Small intestine (tissue), 7 donors: ENCODE measurements at regions not wholly inside any gene's neighbourhood (a gene's known extent, or its start where the extent isn't known, plus 50 kb on each side); places are given as distances from the start of the nearest gene placed in this dataset.

ENCODE experiments used
- DNase-seq, 2 donors: peaks; one replicate each; pipeline versions ENCODE4 v3.0.0 to v3.0.0-alpha.2; 2013
- FAIRE-seq: peaks from 2 replicates; lab custom pipeline; 2012; peaks lifted over from hg19 to GRCh38; lab: Jason Lieb, UNC
- H3K27ac ChIP-seq, 3 donors: one replicate each; pipeline ENCODE4 v1.5.1; 2013; ENCODE audit warnings: low read length in 2 of 3, mild to moderate bottlenecking in 2 of 3, control low read depth in 1 of 3, inconsistent platforms in 1 of 3, low read depth in 1 of 3, moderate library complexity in 1 of 3
- H3K27me3 ChIP-seq, 3 donors: one replicate each; pipeline ENCODE4 v1.6.1; 2013; ENCODE audit warnings: low read length in 3 of 3, inconsistent platforms in 1 of 3; ENCODE audit not compliant: control insufficient read depth in 3 of 3, insufficient read depth in 3 of 3
- H3K36me3 ChIP-seq, 3 donors: one replicate each; pipeline ENCODE4 v1.6.1; 2013; ENCODE audit warnings: low read length in 3 of 3, inconsistent platforms in 1 of 3, low read depth in 1 of 3, mild to moderate bottlenecking in 1 of 3, moderate library complexity in 1 of 3; ENCODE audit not compliant: control insufficient read depth in 3 of 3, insufficient read depth in 2 of 3
- H3K4me1 ChIP-seq, 3 donors: one replicate each; pipeline ENCODE4 v1.6.1; 2013; ENCODE audit warnings: low read length in 2 of 3, inconsistent platforms in 1 of 3, low read depth in 1 of 3, mild to moderate bottlenecking in 1 of 3, moderate library complexity in 1 of 3; ENCODE audit not compliant: control insufficient read depth in 3 of 3, insufficient read depth in 2 of 3
- H3K4me3 ChIP-seq, 3 donors: one replicate each; pipeline ENCODE4 v1.5.1; 2013; ENCODE audit warnings: low read length in 3 of 3, control low read depth in 1 of 3, inconsistent platforms in 1 of 3, low read depth in 1 of 3, mild to moderate bottlenecking in 1 of 3, moderate library complexity in 1 of 3
- H3K9me3 ChIP-seq, 2 donors: one replicate each; pipeline ENCODE4 v1.6.1; 2013; ENCODE audit warnings: low read depth in 1 of 2, low read length in 1 of 2; ENCODE audit not compliant: control insufficient read depth in 2 of 2, insufficient read depth in 1 of 2
- WGBS, 3 donors: extraction: QIAGEN DNeasy Blood & Tissue Kit; methylation state at CpG; one replicate each; pipeline ENCODE4 v1.1.7; 2013; 5-methylcytosine and 5-hydroxymethylcytosine counted together
- donor health status: healthy with polysubstance abuse.
- donor health status: control.
- donor health status: control.
- donor health status: Bipolar disorder and iron deficiency.
- donor health status: healthy.

DNA sequence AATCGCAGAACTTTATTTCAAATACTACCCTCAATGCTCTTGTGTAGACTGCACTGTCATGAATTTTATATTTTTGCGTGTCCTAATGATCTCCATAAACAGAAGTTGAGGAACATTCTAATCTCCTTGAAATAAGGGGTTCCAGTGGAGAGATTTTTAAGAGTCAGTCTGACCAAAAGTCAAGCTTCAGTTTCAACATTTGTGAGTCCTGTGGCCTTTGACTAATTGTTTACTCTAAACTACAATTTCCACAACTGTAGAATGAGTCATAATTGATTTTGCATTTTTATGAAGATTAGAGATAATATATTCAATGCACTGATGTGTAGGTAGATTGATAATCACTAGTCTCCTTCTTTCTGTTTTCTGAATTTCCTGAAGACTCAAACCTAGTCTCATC lies 720.3 kb upstream of the ID2 start:
- H3K4me1 ChIP-seq = peaks cover 0 to 2% (median 0%) of the 10 kb centered on the region in 3 donors
- H3K4me3 ChIP-seq = no peak overlapping the region
- H3K27me3 ChIP-seq = no peaks in the 10 kb centered on the region
- WGBS, 3 donors = 48 to 77% (median 61%) methylated on average over 2 of the region's 2 CpGs
- H3K36me3 ChIP-seq = no peaks in the 10 kb centered on the region
- H3K27ac ChIP-seq = no peak overlapping the region
- no peak for DNase-seq
- FAIRE-seq = no peak
- no peaks in the 10 kb centered on the region for H3K9me3 ChIP-seq

DNA sequence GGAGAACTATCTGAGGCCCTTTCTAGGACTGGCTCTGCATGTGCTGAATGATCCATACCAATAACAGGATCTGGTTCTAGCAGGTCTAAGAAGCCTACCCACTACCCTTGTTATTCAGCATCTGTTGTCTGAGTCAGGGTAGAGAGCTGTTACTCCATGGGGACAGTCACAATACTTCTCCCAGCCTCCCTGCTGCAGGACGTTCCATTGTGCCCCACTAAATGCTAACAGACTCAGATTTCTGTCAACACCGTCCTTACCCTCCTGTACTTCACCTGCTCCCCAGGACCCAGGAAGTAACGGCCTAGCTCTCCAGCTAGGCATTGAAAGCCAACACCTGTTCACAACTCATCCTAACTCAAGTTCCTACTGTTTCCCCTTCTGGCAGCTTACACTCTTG lies 719.7 kb upstream of the ID2 start:
- Histone ChIP-seq H3K4me1 (no peaks in the 10 kb centered on the region), H3K36me3 (no peaks in the 10 kb centered on the region), H3K27me3 (no peaks in the 10 kb centered on the region), H3K9me3 (no peaks in the 10 kb centered on the region), H3K27ac (no peak overlapping the region), H3K4me3 (no peak overlapping the region)
- no peak for DNase-seq
- FAIRE-seq = no peak
- WGBS, 3 donors = 80 to 93% (median 87%) methylated on average over 3 of the region's 3 CpGs

DNA sequence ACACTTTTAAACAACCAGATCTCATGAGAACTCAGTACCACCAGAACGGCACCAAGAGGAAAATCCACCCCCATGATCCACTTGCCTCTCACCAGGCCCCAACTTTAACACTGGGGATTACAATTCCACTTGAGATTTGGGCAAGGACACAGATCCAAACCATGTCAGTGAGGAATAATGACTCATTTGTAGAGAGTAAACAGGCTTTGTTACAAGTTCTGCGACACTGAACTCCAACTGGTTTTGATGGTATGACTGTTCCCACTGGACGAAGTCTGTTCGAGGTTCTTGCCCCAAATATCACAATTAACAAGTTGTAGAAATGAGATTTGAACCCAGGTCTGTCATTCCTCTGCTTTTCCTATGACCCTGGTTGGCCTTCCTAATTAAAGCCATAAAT lies 718.1 kb upstream of the ID2 start:
- no peak for FAIRE-seq
- no peaks in the 10 kb centered on the region for H3K27me3 ChIP-seq
- no peaks in the 10 kb centered on the region for H3K4me1 ChIP-seq
- no peak for DNase-seq
- no peak overlapping the region for H3K4me3 ChIP-seq
- H3K36me3 ChIP-seq = no peaks in the 10 kb centered on the region
- no peak overlapping the region for H3K27ac ChIP-seq
- WGBS, 3 donors = 88 to 93% (median 90%) methylated on average over 4 of the region's 4 CpGs
- H3K9me3 ChIP-seq = no peaks in the 10 kb centered on the region

DNA sequence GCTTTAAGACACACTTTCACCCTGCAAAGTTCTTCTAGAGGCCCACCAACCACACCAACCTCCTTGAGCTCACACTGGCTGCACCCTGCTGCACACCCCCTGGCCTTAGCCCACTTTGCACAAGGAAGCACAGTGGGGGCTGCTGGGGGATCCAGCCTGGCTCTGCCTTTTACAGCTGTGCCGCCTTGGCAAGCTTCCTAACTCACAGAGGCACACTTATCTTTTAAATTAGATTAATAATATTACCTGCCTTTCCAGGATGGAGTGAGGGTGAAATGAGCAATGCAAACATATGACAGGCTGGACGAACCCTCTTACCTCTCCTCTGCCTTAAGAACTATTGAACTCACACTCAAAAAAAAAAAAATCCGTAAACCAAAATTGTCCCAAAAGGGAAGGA lies 715.8 kb upstream of the ID2 start:
- Histone ChIP-seq H3K4me3 (no peak overlapping the region), H3K36me3 (no peaks in the 10 kb centered on the region), H3K27ac (no peak overlapping the region), H3K4me1 (no peaks in the 10 kb centered on the region), H3K27me3 (no peaks in the 10 kb centered on the region), H3K9me3 (no peaks in the 10 kb centered on the region)
- WGBS, 3 donors = 26 to 43% (median 37%) methylated on average over 3 of the region's 3 CpGs
- DNase-seq (no peak), FAIRE-seq (no peak)

DNA sequence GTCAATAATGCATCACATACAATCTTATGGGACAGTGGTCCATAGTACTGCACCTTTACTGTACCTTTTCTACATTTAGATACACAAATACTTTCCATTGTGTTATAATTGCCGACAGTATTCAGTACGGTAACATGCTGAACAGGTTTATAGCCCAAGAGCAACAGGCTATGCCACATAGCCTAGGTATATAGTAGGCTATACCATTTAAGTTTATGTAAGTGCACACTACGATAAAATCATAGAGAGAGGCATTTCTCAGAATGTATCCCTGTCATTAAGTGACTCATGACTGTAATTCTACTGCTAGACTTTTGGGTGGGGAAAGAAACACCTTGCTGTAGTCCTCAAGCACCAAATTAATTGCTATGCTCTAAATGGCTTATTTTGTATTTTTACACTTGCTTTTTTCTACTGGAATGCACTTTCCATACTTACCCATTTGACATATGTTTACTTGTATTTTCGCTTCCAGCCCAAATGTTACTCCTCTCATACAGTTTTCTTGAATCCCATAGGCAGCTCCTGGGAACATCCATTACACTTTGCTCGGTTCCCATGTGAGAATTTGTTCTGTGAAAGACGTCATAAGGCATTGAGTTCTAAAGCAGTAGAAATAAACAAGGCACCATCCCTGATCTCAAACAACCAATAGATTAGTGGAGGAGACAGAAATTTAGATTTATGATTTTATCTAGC lies 714.0 kb upstream of the ID2 start:
- FAIRE-seq (no peak), DNase-seq (no peak)
- Histone ChIP-seq H3K36me3 (no peaks in the 10 kb centered on the region), H3K9me3 (no peaks in the 10 kb centered on the region), H3K27ac (no peak overlapping the region), H3K4me3 (no peak overlapping the region), H3K4me1 (no peaks in the 10 kb centered on the region), H3K27me3 (no peaks in the 10 kb centered on the region)
- 90 to 91% (median 90%) methylated on average over 6 of the region's 6 CpGs for WGBS, 3 donors

DNA sequence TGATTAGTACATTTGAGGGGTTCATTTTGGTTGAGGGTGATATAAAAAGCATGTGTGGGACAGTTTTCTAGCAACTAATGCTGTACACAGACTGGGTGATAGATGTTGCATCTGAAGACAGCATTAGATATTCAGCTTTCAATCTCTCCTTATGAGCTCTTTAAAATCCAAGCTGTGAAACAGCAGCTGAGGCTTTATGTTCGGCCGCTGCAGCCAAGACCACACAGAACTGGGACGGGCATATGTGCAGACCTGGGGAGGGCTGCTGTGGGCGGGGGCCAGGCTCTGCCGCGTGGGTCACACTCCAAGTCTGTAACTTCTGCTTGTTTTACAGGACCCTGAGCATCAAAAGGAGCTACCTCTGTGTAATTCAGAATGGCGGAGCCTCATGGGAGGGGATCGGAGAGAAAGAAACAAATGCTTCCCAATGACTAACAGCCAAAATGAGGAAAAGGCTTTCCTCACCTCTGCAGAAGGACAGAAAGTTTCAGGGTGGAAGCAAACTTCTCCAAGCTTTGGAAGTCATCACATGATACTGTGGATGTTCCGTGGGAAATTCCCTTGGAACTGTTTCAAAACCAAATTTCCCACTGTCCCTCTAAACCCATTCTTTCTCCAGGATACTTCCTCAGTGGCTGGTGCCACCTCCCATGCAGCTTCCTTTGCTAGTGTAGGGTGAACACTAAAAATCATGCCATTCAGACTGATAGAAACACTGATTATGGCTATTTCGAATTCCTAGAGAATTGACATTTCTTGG lies 711.9 kb upstream of the ID2 start:
- WGBS, 3 donors = 76 to 90% (median 84%) methylated on average over 10 of the region's 10 CpGs
- H3K9me3 ChIP-seq = no peaks in the 10 kb centered on the region
- no peaks in the 10 kb centered on the region for H3K27me3 ChIP-seq
- no peak overlapping the region for H3K27ac ChIP-seq
- H3K4me3 ChIP-seq = no peak overlapping the region
- H3K4me1 ChIP-seq = no peaks in the 10 kb centered on the region
- FAIRE-seq (no peak), DNase-seq (no peak)
- H3K36me3 ChIP-seq = no peaks in the 10 kb centered on the region

DNA sequence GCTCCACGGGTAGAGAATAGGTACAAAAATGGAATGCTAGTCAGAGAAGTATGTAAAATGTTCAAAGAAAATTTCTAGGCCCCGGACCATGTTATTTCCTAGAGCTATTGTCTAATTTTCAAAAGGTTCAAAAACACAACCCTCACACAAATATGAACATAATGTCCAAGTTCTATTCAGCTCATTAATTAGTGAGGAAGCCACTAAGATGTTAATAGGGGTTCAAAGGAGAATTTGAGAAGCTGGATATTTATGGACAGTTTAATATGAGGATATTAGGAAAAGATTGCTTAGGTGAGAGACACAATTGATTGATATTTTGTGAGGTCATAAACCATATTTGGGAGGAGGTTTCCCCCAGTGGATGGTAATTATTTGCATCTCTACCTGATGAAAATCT lies 710.6 kb upstream of the ID2 start:
- no peak for FAIRE-seq

DNA sequence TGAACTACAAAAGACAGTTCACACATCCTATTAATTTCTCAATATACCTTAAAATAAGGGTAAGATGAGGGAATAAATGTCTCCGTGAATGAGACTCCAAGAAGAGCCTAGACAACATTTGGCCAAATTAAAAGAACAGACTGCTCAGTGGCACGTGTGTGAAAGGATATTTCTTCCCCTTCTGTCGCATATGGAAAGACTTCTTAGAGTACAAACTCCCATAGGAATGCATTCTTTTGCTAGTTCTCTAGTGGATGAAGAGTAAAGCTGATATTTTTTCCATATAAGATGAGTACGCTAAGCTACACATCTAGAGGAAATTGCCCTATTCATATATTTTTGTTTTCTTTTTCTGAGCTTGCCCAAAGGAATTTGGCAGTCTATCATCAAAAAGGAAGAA lies 710.0 kb upstream of the ID2 start:
- H3K36me3 ChIP-seq = no peaks in the 10 kb centered on the region
- H3K27me3 ChIP-seq = no peaks in the 10 kb centered on the region
- no peaks in the 10 kb centered on the region for H3K9me3 ChIP-seq
- FAIRE-seq (no peak), DNase-seq (no peak)
- WGBS, 3 donors = 83 to 90% (median 84%) methylated on average over 4 of the region's 4 CpGs
- H3K4me1 ChIP-seq = no peaks in the 10 kb centered on the region
- no peak overlapping the region for H3K27ac ChIP-seq
- no peak overlapping the region for H3K4me3 ChIP-seq

More for the DNA sequence above, 710.6 kb upstream of the ID2 start:
- Histone ChIP-seq H3K27me3 (no peaks in the 10 kb centered on the region), H3K36me3 (no peaks in the 10 kb centered on the region), H3K4me1 (no peaks in the 10 kb centered on the region), H3K9me3 (no peaks in the 10 kb centered on the region), H3K4me3 (no peak overlapping the region), H3K27ac (no peak overlapping the region)
- no peak for DNase-seq
- 80 to 90% (median 90%) methylated on average over 2 of the region's 2 CpGs for WGBS, 3 donors
